ENCODE measurements at regions not wholly inside any gene's neighbourhood (a gene's known extent, or its start where the extent isn't known, plus 50 kb on each side); places are given as distances from the start of the nearest gene placed in this dataset.

GRCh38 chr3:72191209-72191960, 406.4 kb upstream of the PROK2 start:
- DNase-seq (ENCODE audit: low read depth in 3 of 3, low spot score in 1 of 3) = no peak

- DNase-seq (ENCODE audit: low read depth in 3 of 3, low spot score in 1 of 3) = no peak
These were observed 405.1 kb upstream of the PROK2 start for GRCh38 chr3:72190050-72190449.

GRCh38 chr3:72189339-72189738, 404.4 kb upstream of the PROK2 start:
- no peak for DNase-seq (ENCODE audit: low read depth in 3 of 3, low spot score in 1 of 3)

GRCh38 chr3:72188536-72188935, 403.6 kb upstream of the PROK2 start:
- DNase-seq (ENCODE audit: low read depth in 3 of 3, low spot score in 1 of 3) = no peak

- DNase-seq (ENCODE audit: low read depth in 3 of 3, low spot score in 1 of 3) = no peak
These were observed 402.2 kb upstream of the PROK2 start for GRCh38 chr3:72187131-72187530.

GRCh38 chr3:72186400-72186855, 401.5 kb upstream of the PROK2 start:
- no peak for DNase-seq (ENCODE audit: low read depth in 3 of 3, low spot score in 1 of 3)

- DNase-seq (ENCODE audit: low read depth in 3 of 3, low spot score in 1 of 3) = no peak
These were observed 400.8 kb upstream of the PROK2 start for GRCh38 chr3:72185549-72186399.

- DNase-seq (ENCODE audit: low read depth in 3 of 3, low spot score in 1 of 3) = no peak
These were observed 398.5 kb upstream of the PROK2 start for GRCh38 chr3:72183489-72183888.

GRCh38 chr3:72182206-72182605, 397.3 kb upstream of the PROK2 start:
- no peak for DNase-seq (ENCODE audit: low read depth in 3 of 3, low spot score in 1 of 3)

GRCh38 chr3:72181251-72181650, 396.3 kb upstream of the PROK2 start:
- no peak for DNase-seq (ENCODE audit: low read depth in 3 of 3, low spot score in 1 of 3)

GRCh38 chr3:72180405-72180804, 395.5 kb upstream of the PROK2 start:
- no peak for DNase-seq (ENCODE audit: low read depth in 3 of 3, low spot score in 1 of 3)

- no peak for DNase-seq (ENCODE audit: low read depth in 3 of 3, low spot score in 1 of 3)
These were observed 394.1 kb upstream of the PROK2 start for GRCh38 chr3:72179107-72179464.

GRCh38 chr3:72178463-72179106, 393.6 kb upstream of the PROK2 start:
- DNase-seq (ENCODE audit: low read depth in 3 of 3, low spot score in 1 of 3) = no peak

GRCh38 chr3:72177075-72178050, 392.4 kb upstream of the PROK2 start:
- no peak for DNase-seq (ENCODE audit: low read depth in 3 of 3, low spot score in 1 of 3)

GRCh38 chr3:72176537-72177041, 391.6 kb upstream of the PROK2 start:
- DNase-seq (ENCODE audit: low read depth in 3 of 3, low spot score in 1 of 3) = no peak

GRCh38 chr3:72175296-72175858, 390.4 kb upstream of the PROK2 start:
- DNase-seq (ENCODE audit: low read depth in 3 of 3, low spot score in 1 of 3) = no peak

GRCh38 chr3:72174890-72175289, 389.9 kb upstream of the PROK2 start:
- no peak for DNase-seq (ENCODE audit: low read depth in 3 of 3, low spot score in 1 of 3)

GRCh38 chr3:72174040-72174439, 389.1 kb upstream of the PROK2 start:
- DNase-seq (ENCODE audit: low read depth in 3 of 3, low spot score in 1 of 3) = no peak

GRCh38 chr3:72171946-72172345, 387.0 kb upstream of the PROK2 start:
- no peak for DNase-seq (ENCODE audit: low read depth in 3 of 3, low spot score in 1 of 3)

GRCh38 chr3:72171463-72171881, 386.5 kb upstream of the PROK2 start:
- DNase-seq (ENCODE audit: low read depth in 3 of 3, low spot score in 1 of 3) = no peak

Data from stimulated activated CD4-positive, alpha-beta T cell treated with anti-CD3 and anti-CD28 coated beads, TNF-alpha, amount 100 ng/mL, for 1 hour (primary cell).